A673 (cell line): ENCODE measurements at regions not wholly inside any gene's neighbourhood (a gene's known extent, or its start where the extent isn't known, plus 50 kb on each side); places are given as distances from the start of the nearest gene placed in this dataset.

Source experiments
- BruUV-seq: library from RNA; stranded (reverse); fragments of 400-500 nt; replicated peaks from 2 replicates; lab custom pipeline; 2021; lab: Mats Ljungman, UMichigan
- CTCF ChIA-PET: fragments of 300-600 bp; sonication (Branson Sonifier 250); formaldehyde crosslinking; loops from one replicate; lab custom pipeline; 2022; ENCODE audit warnings: antibody characterized with exemption; lab: Charles Lee
- POLR2A ChIA-PET: fragments of 300-600 bp; sonication (Branson Sonifier 250); formaldehyde crosslinking; loops from one replicate; lab custom pipeline; 2022; ENCODE audit warnings: antibody characterized with exemption; ENCODE audit not compliant: low non-redundant PET; lab: Charles Lee
- DNase-seq: peaks from one replicate; pipeline ENCODE4 v3.0.0-alpha.2; 2015; ENCODE audit warnings: low spot score
- H3K27ac ChIP-seq: fragments of 200-600 bp; sonication (generic); 2 replicates; pipeline ENCODE4 v1.5.1; 2016; ENCODE audit warnings: mixed run types, low read depth, mild to moderate bottlenecking, mixed read lengths, antibody characterized with exemption, low read length; ENCODE audit not compliant: poor library complexity, severe bottlenecking
- H3K27me3 ChIP-seq: fragments of 200-600 bp; sonication (generic); replicated peaks from 2 replicates; pipeline ENCODE4 v1.6.1; 2017; ENCODE audit warnings: mixed run types, low read depth, mild to moderate bottlenecking, mixed read lengths, antibody characterized with exemption, low read length; ENCODE audit not compliant: insufficient read depth, poor library complexity
- H3K36me3 ChIP-seq: fragments of 200-600 bp; sonication (generic); 2 replicates; pipeline ENCODE4 v1.6.1; 2016; ENCODE audit warnings: mixed run types, mild to moderate bottlenecking, mixed read lengths, antibody characterized with exemption, low read length; ENCODE audit not compliant: insufficient read depth, poor library complexity, severe bottlenecking
- H3K4me1 ChIP-seq: fragments of 200-600 bp; sonication (generic); 2 replicates; pipeline ENCODE4 v1.6.1; 2017; ENCODE audit warnings: mixed run types, mild to moderate bottlenecking, mixed read lengths, antibody characterized with exemption, low read length; ENCODE audit not compliant: insufficient read depth, poor library complexity, severe bottlenecking
- H3K4me3 ChIP-seq: fragments of 200-600 bp; sonication (generic); 2 replicates; pipeline ENCODE4 v1.5.1; 2016; ENCODE audit warnings: low read depth, mixed run types, mild to moderate bottlenecking, mixed read lengths, low read length; ENCODE audit not compliant: poor library complexity, severe bottlenecking
- H3K9me3 ChIP-seq: fragments of 200-600 bp; sonication (generic); 2 replicates; pipeline ENCODE4 v1.6.1; 2016; ENCODE audit warnings: mixed run types, low read depth, mild to moderate bottlenecking, mixed read lengths, antibody characterized with exemption, low read length; ENCODE audit not compliant: poor library complexity, severe bottlenecking
- EZH2 ChIP-seq: fragments of 200-600 bp; sonication (generic); IDR thresholded peaks from 2 replicates; pipeline ENCODE4 v1.6.1; 2017; ENCODE audit warnings: borderline replicate concordance, low read depth, mild to moderate bottlenecking, mixed read lengths, antibody characterized with exemption, low read length; ENCODE audit not compliant: poor library complexity, severe bottlenecking
- intact Hi-C: fragments of 100-400 bp; cut with micrococcal nuclease; formaldehyde crosslinking; loops from one replicate; pipeline ENCODE4 v1.10.0; 2022; ENCODE audit not compliant: unreplicated experiment
- TF ChIP-seq, protein P1 (sequence below): fragments of 300-800, 200-600 bp; sonication (generic); conservative IDR thresholded peaks from 2 replicates; pipeline ENCODE4 v1.5.1; 2017; ENCODE audit warnings: low read depth, mild to moderate bottlenecking, antibody characterized with exemption, low read length, moderate library complexity, mixed read lengths

- ChIA-PET CTCF (no interaction called here), POLR2A (no interaction called here)
- no peaks in the 10 kb centered on the region for H3K9me3 ChIP-seq
- H3K27ac ChIP-seq, result no peak overlapping the region
- intact Hi-C loops, result no loop called here
- H3K27me3 ChIP-seq, result no peaks in the 10 kb centered on the region
- TF ChIP-seq, protein P1, sequence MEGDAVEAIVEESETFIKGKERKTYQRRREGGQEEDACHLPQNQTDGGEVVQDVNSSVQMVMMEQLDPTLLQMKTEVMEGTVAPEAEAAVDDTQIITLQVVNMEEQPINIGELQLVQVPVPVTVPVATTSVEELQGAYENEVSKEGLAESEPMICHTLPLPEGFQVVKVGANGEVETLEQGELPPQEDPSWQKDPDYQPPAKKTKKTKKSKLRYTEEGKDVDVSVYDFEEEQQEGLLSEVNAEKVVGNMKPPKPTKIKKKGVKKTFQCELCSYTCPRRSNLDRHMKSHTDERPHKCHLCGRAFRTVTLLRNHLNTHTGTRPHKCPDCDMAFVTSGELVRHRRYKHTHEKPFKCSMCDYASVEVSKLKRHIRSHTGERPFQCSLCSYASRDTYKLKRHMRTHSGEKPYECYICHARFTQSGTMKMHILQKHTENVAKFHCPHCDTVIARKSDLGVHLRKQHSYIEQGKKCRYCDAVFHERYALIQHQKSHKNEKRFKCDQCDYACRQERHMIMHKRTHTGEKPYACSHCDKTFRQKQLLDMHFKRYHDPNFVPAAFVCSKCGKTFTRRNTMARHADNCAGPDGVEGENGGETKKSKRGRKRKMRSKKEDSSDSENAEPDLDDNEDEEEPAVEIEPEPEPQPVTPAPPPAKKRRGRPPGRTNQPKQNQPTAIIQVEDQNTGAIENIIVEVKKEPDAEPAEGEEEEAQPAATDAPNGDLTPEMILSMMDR, result no peak
- TF ChIP-seq EZH2, result no peak
- H3K36me3 ChIP-seq, result no peaks in the 10 kb centered on the region
- no peak overlapping the region for H3K4me3 ChIP-seq
- BruUV-seq, result no TSS peak
- no peak for DNase-seq
- H3K4me1 ChIP-seq, result no peaks in the 10 kb centered on the region
Measured at GRCh38 chr6:15166121-15166520, 79.7 kb upstream of the JARID2 start.

GRCh38 chr6:15170126-15170525 lies 75.7 kb upstream of the JARID2 start:
- no TSS peak for BruUV-seq
- Histone ChIP-seq H3K9me3 (no peaks in the 10 kb centered on the region), H3K36me3 (no peaks in the 10 kb centered on the region), H3K27ac (no peak overlapping the region), H3K4me3 (no peak overlapping the region), H3K4me1 (no peaks in the 10 kb centered on the region), H3K27me3 (no peaks in the 10 kb centered on the region)
- no peak for TF ChIP-seq EZH2
- TF ChIP-seq, protein P1, result no peak
- POLR2A ChIA-PET, result no interaction called here
- CTCF ChIA-PET, result no interaction called here
- DNase-seq, result no peak
- intact Hi-C loops, result no loop called here

DNA sequence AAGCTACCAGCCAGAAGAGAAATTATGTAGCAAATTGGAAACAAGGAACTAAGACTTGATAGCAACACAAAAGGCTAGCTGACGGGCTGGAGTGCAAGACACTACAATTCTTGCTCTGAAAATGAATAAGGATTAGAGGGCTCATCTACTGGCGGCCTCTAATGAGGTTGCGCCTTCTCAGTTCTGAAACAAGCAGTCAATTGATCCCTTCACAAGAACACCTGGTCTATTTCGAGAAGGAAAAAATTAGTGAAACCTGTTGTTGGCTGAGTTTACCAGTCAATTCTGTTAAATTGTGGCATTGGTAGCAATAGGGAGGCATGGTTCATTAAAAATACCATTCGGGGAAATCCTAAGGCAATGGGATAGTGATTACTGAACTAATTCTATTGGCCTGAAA lies 74.8 kb upstream of the JARID2 start:
- intact Hi-C loops, result no loop called here
- no peaks in the 10 kb centered on the region for H3K36me3 ChIP-seq
- no peaks in the 10 kb centered on the region for H3K9me3 ChIP-seq
- no peaks in the 10 kb centered on the region for H3K27me3 ChIP-seq
- ChIA-PET CTCF (no interaction called here), POLR2A (no interaction called here)
- BruUV-seq, result no TSS peak
- no peak overlapping the region for H3K27ac ChIP-seq
- DNase-seq, result no peak
- TF ChIP-seq, protein P1, result no peak
- no peak for TF ChIP-seq EZH2
- H3K4me3 ChIP-seq, result no peak overlapping the region
- H3K4me1 ChIP-seq, result no peaks in the 10 kb centered on the region
